ENCODE measurements at regions not wholly inside any gene's neighbourhood (a gene's known extent, or its start where the extent isn't known, plus 50 kb on each side); places are given as distances from the start of the nearest gene placed in this dataset.
A peak's percentile ranks its signal among the peaks of the same experiment; 100 is the strongest.

- peak; percentile 6 for DNase-seq (ENCODE audit: low spot score)
Measured at GRCh38 chrX:149152941-149153340, 352.2 kb downstream of the IDS start.

DNA sequence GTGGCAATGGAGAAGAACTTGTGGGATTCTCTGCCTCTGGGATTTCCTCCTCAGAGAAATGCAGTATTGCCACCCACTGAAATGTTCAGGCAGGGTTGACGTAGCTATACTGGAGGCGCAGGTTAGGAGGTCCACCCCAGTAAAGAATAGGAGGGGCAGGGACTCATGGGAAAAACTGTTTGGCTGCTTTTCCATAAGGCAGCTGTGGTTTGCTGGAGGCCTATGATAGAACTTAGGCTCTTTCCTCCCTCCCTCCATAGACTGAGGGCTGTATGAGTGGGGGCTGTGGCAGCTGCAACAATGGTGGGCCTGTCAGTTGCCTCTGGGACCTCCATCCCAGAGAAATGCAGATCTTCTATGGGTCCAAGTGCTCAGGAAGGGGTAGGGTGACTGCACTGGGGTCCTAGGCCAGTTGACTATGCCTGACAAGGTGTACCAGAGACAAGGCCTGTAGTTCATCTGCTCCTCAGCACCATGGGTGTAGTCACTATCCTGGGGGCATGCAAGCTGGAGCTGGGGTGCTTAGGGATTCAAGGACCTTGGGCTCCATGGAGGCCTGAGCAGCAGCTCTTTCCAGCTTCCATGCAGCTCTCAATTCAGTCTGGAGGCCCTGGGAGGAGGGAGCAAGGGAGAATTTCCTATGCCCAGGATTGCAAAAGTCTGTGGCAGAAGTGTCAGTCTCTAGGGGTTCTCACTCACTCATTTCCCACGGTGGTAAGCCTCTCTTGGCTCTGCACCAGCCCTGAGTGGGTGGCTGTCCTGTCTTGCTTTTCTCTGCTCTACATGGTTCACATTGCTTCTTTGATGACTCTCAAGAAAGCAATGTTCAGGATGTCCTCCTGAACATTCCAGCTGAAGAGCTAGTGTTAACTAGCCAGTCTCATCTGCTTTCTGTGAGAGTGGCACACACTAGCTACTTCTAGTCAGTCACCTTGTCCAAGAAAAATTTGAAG is 353.0 kb downstream of the IDS start:
- peak; percentile 59 for DNase-seq (ENCODE audit: low spot score)

GRCh38 chrX:149145845-149146285 is 359.2 kb downstream of the IDS start:
- peak; percentile 53 for DNase-seq (ENCODE audit: low spot score)

- peak; percentile 52 for DNase-seq (ENCODE audit: low spot score)
Measured at GRCh38 chrX:149131774-149132173, 373.3 kb downstream of the IDS start.

GRCh38 chrX:149129767-149130166 is 375.3 kb downstream of the IDS start:
- peak; percentile 21 for DNase-seq (ENCODE audit: low spot score)

- peak; percentile 14 for DNase-seq (ENCODE audit: low spot score)
Measured at GRCh38 chrX:149124526-149125108, 380.5 kb downstream of the IDS start.

GRCh38 chrX:149121206-149121920 is 383.7 kb downstream of the IDS start:
- no peak for DNase-seq (ENCODE audit: low spot score)

GRCh38 chrX:149120459-149120858 is 384.6 kb downstream of the IDS start:
- DNase-seq (ENCODE audit: low spot score), result no peak

GRCh38 chrX:149114874-149115273 is 390.2 kb downstream of the IDS start:
- no peak for DNase-seq (ENCODE audit: low spot score)

- no peak for DNase-seq (ENCODE audit: low spot score)
Measured at GRCh38 chrX:149114001-149114400, 391.1 kb downstream of the IDS start.

DNA sequence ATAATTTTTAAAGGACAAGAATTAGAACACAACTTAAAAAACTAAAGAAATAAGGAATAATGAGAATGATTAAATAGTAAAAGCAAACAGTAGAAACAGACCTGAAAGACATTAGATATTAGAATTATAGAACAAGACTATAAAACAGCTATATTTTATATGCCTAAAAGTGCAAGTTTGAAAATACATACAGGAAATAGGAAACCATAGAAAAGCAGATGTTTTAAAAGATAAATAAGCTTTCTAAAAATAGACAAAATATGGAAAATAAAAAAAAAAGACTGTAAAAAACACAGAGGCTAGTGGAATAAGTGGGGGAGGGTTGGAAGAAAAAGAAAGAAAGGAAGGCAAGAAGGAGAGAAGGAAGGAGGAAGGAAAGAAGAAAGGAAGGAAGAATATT is 407.3 kb downstream of the IDS start:
- DNase-seq (ENCODE audit: low spot score), result no peak

GRCh38 chrX:149092179-149092578 is 412.9 kb downstream of the IDS start:
- no peak for DNase-seq (ENCODE audit: low spot score)

- DNase-seq (ENCODE audit: low spot score), result no peak
Measured at GRCh38 chrX:149079805-149080406, 425.2 kb downstream of the IDS start.

- peak; percentile 59 for DNase-seq (ENCODE audit: low spot score)
Measured at GRCh38 chrX:149074398-149074797, 430.7 kb downstream of the IDS start.

- no peak for DNase-seq (ENCODE audit: low spot score)
Measured at GRCh38 chrX:149073479-149073878, 431.6 kb downstream of the IDS start.

GRCh38 chrX:149069899-149070298 is 435.2 kb downstream of the IDS start:
- DNase-seq (ENCODE audit: low spot score), result no peak

DNA sequence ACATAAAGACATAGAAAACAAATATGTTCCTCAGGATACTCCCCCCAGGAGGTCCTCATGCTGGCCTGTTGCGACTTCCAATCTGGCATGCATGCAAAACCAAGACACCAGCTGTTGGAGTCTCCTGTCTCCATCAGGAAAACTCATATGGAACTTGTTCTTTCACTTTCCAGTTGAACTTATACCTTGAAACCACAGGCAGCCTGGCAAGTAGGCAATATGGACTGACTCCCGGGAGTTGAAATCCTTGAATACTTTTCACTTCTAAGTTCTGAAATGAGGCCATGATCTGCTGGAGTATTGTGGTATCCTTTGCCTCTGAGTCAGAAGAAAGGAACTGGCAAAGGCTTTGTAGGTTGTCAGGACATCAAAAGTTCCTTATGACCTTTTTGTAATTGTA is 444.2 kb downstream of the IDS start:
- DNase-seq (ENCODE audit: low spot score), result peak; percentile 36

Data from A172 (cell line).